Neutrophil (primary cell): ENCODE measurements at regions not wholly inside any gene's neighbourhood (a gene's known extent, or its start where the extent isn't known, plus 50 kb on each side); places are given as distances from the start of the nearest gene placed in this dataset.

ENCODE experiments used
- H3K27ac ChIP-seq: fragments of 200-600 bp; sonication (generic); 2 replicates; pipeline ENCODE4 v1.5.1; 2016; ENCODE audit warnings: mild to moderate bottlenecking, moderate library complexity
- H3K27me3 ChIP-seq: fragments of 200-600 bp; sonication (generic); 2 replicates; pipeline ENCODE4 v1.6.0; 2016; ENCODE audit warnings: mild to moderate bottlenecking
- H3K36me3 ChIP-seq: fragments of 200-600 bp; sonication (generic); 2 replicates; pipeline ENCODE4 v1.5.1; 2017
- H3K4me1 ChIP-seq, 2 experiments: fragments of 200-600 bp in 1 of 2; sonication (generic) in 1 of 2; 1 replicate in 1 of 2; 2 replicates in 1 of 2; pipeline versions ENCODE4 v1.5.1 to v1.6.1; 2013 to 2016; ENCODE audit warnings: low read depth in 1 of 2, low read length in 1 of 2, mild to moderate bottlenecking in 1 of 2, moderate library complexity in 1 of 2; ENCODE audit not compliant: control insufficient read depth in 1 of 2, insufficient read depth in 1 of 2
- H3K4me3 ChIP-seq, 2 experiments: fragments of 200-600 bp in 1 of 2; sonication (generic) in 1 of 2; 1 replicate in 1 of 2; 2 replicates in 1 of 2; pipeline ENCODE4 v1.5.1; 2013 to 2016; ENCODE audit warnings: low read depth in 1 of 2, low read length in 1 of 2, mild to moderate bottlenecking in 1 of 2, moderate library complexity in 1 of 2
- H3K9me3 ChIP-seq: fragments of 200-600 bp; sonication (generic); 2 replicates; pipeline ENCODE4 v1.5.1; 2016
- CTCF ChIP-seq: fragments of 200-600 bp; sonication (generic); IDR thresholded peaks from 2 replicates; pipeline ENCODE4 v1.5.1; 2016; ENCODE audit warnings: antibody characterized with exemption

- no peaks in the 10 kb centered on the region for H3K9me3 ChIP-seq
- no peaks in the 10 kb centered on the region for H3K4me1 ChIP-seq
- no peak overlapping the region for H3K4me3 ChIP-seq
- H3K36me3 ChIP-seq: no peaks in the 10 kb centered on the region
- no peaks in the 10 kb centered on the region for H3K27me3 ChIP-seq
- no peak for TF ChIP-seq CTCF
- H3K27ac ChIP-seq: no peak overlapping the region
Measured at GRCh38 chr12:82099216-82099615, 259.0 kb downstream of the CCDC59 start.

- Histone ChIP-seq H3K4me1 (no peaks in the 10 kb centered on the region), H3K36me3 (no peaks in the 10 kb centered on the region), H3K4me3 (no peak overlapping the region), H3K27me3 (no peaks in the 10 kb centered on the region), H3K9me3 (no peaks in the 10 kb centered on the region), H3K27ac (no peak overlapping the region)
- no peak for TF ChIP-seq CTCF
Measured at GRCh38 chr12:82097877-82098276, 260.3 kb downstream of the CCDC59 start.

- Histone ChIP-seq H3K9me3 (no peaks in the 10 kb centered on the region), H3K4me3 (no peak overlapping the region), H3K27ac (no peak overlapping the region), H3K36me3 (no peaks in the 10 kb centered on the region), H3K27me3 (no peaks in the 10 kb centered on the region), H3K4me1 (no peaks in the 10 kb centered on the region)
- TF ChIP-seq CTCF: no peak
Measured at GRCh38 chr12:82097438-82097837, 260.7 kb downstream of the CCDC59 start.

GRCh38 chr12:82090165-82090564 lies 268.0 kb downstream of the CCDC59 start:
- H3K4me1 ChIP-seq: no peaks in the 10 kb centered on the region
- H3K27ac ChIP-seq: no peak overlapping the region
- TF ChIP-seq CTCF: no peak
- H3K27me3 ChIP-seq: no peaks in the 10 kb centered on the region
- H3K9me3 ChIP-seq: no peaks in the 10 kb centered on the region
- no peaks in the 10 kb centered on the region for H3K36me3 ChIP-seq
- no peak overlapping the region for H3K4me3 ChIP-seq

- no peaks in the 10 kb centered on the region for H3K27me3 ChIP-seq
- no peak for TF ChIP-seq CTCF
- H3K27ac ChIP-seq: no peak overlapping the region
- no peak overlapping the region for H3K4me3 ChIP-seq
- no peaks in the 10 kb centered on the region for H3K4me1 ChIP-seq
- no peaks in the 10 kb centered on the region for H3K36me3 ChIP-seq
- no peaks in the 10 kb centered on the region for H3K9me3 ChIP-seq
Measured at GRCh38 chr12:82089369-82090121, 268.6 kb downstream of the CCDC59 start.
